Pancreas (tissue), 10 donors: ENCODE measurements at regions not wholly inside any gene's neighbourhood (a gene's known extent, or its start where the extent isn't known, plus 50 kb on each side); places are given as distances from the start of the nearest gene placed in this dataset.

Experiments used
- ATAC-seq, 4 donors: fragments of 200-7000 bp; cut with Tn5 transposase; one replicate each; pipeline versions ENCODE4 v1.8.0 to v1.9.1; 2020; ENCODE audit warnings: mild to moderate bottlenecking in 4 of 4, moderate library complexity in 4 of 4
- DNase-seq, 6 donors: peaks; one replicate each; pipeline ENCODE4 v3.0.0-alpha.2; 2020
- FAIRE-seq: peaks from 2 replicates; lab custom pipeline; 2012; peaks lifted over from hg19 to GRCh38; lab: Jason Lieb, UNC
- H3K27ac ChIP-seq, 4 donors: fragments of 200-600 bp; sonication (generic); 1 replicate in 3 of 4; 2 replicates in 1 of 4; pipeline versions ENCODE4 v1.5.0 to v1.8.0; 2020
- H3K27me3 ChIP-seq, 4 donors: fragments of 200-600 bp; one replicate each; pipeline ENCODE4 v1.8.0; 2021
- H3K36me3 ChIP-seq, 3 donors: fragments of 200-600 bp; sonication (generic) in 1 of 3; one replicate each; pipeline versions ENCODE4 v1.5.0 to v1.8.0; 2020 to 2021
- H3K4me1 ChIP-seq, 3 donors: fragments of 200-600 bp; one replicate each; pipeline ENCODE4 v1.8.0; 2021
- H3K4me3 ChIP-seq, 4 donors: fragments of 200-600 bp; sonication (generic) in 2 of 4; one replicate each; pipeline versions ENCODE4 v1.5.0 to v1.8.0; 2020 to 2021
- H3K9me3 ChIP-seq, 4 donors: fragments of 200-600 bp; one replicate each; pipeline ENCODE4 v1.8.0; 2021
- WGBS, 2 donors: extraction: QIAGEN DNeasy Blood & Tissue Kit; methylation state at CpG; one replicate each; pipeline ENCODE4 v1.1.7; 2013; 5-methylcytosine and 5-hydroxymethylcytosine counted together
- intact Hi-C, 3 donors: fragments of 100-400 bp; cut with DNase I; formaldehyde crosslinking; loops; one replicate each; pipeline versions ENCODE4 v1.11.1 to v1.14.2; 2022
- TF ChIP-seq, protein P1 (sequence below), 4 donors: fragments of 200-600 bp; sonication (generic) in 3 of 4; IDR thresholded peaks; one replicate each; pipeline versions ENCODE4 v1.5.0 to v1.8.0; 2021; ENCODE audit warnings: antibody characterized with exemption in 4 of 4
- donor health status: healthy with polysubstance abuse.
- donor health status: DM: no; HTN: no; CAD: no; lungs with moderate emphysema.
- donor health status: DM: no; HTN: no; CAD: no.
- donor health status: control.
- donor health status: control.
- donor health status: Bipolar disorder and iron deficiency.
- donor health status: DM: yes; HTN: yes; CAD: no.
- donor health status: DM: no; HTN: no; CAD: no.
- donor health status: DM: no; HTN: no; CAD: no.
- donor health status: DM: yes; HTN: yes; CAD: no.

DNA sequence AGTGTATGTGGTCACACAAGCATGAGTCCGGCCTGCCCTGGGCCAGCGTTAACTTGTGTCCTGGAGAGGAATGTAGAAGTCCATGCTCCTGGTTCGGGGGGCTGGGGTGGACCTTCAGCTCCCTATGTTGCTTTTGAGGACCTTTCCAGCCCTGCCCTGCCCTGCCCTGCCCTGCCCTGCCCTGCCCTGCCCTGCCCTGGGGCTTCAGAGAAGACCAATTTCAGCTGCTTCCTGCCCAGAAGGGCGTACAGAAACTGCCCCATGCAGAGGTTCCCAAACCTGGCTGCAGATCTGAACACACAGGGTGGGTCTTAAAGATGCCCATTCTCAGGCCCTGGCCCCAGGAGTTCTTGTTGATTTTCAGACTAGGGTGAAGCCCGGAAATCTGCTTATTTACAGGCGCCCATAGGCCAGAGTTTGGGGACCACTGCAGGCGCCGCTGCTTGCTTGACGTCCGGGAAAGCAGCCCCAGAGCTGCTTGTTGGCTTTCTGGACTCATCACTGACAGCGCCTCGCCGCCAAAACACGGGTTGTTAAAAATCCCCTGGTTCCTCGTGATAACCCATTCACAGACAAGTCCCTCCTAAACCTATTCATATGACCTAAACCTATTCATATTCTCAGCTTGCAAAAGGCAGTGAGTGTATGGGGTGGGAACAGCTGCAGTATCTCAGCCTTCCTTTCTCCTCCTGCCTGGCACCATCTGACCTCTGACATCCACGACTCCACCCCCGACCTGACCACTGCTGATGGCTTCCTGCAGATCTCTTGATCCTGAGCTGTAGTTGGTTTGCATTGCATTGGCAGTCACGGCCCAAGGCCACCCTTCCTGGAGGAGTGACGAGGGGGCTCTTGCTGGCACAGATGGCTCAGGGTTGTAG lies 198.3 kb downstream of the GLI2 start:
- FAIRE-seq (no peak), DNase-seq (no peak), ATAC-seq (no peak)
- Histone ChIP-seq H3K4me1 (peaks cover 0 to 6% (median 0%) of the 10 kb centered on the region in 3 donors), H3K27me3 (no peaks in the 10 kb centered on the region), H3K9me3 (no peaks in the 10 kb centered on the region), H3K36me3 (no peaks in the 10 kb centered on the region), H3K27ac (no peak overlapping the region), H3K4me3 (no peak overlapping the region)
- intact Hi-C loops: no loop called here
- WGBS, 2 donors: 89 to 91% methylated on average over 19 of the region's 19 CpGs
- TF ChIP-seq, protein P1, sequence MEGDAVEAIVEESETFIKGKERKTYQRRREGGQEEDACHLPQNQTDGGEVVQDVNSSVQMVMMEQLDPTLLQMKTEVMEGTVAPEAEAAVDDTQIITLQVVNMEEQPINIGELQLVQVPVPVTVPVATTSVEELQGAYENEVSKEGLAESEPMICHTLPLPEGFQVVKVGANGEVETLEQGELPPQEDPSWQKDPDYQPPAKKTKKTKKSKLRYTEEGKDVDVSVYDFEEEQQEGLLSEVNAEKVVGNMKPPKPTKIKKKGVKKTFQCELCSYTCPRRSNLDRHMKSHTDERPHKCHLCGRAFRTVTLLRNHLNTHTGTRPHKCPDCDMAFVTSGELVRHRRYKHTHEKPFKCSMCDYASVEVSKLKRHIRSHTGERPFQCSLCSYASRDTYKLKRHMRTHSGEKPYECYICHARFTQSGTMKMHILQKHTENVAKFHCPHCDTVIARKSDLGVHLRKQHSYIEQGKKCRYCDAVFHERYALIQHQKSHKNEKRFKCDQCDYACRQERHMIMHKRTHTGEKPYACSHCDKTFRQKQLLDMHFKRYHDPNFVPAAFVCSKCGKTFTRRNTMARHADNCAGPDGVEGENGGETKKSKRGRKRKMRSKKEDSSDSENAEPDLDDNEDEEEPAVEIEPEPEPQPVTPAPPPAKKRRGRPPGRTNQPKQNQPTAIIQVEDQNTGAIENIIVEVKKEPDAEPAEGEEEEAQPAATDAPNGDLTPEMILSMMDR (IDR thresholded peaks at IDR 0.05): no peak

DNA sequence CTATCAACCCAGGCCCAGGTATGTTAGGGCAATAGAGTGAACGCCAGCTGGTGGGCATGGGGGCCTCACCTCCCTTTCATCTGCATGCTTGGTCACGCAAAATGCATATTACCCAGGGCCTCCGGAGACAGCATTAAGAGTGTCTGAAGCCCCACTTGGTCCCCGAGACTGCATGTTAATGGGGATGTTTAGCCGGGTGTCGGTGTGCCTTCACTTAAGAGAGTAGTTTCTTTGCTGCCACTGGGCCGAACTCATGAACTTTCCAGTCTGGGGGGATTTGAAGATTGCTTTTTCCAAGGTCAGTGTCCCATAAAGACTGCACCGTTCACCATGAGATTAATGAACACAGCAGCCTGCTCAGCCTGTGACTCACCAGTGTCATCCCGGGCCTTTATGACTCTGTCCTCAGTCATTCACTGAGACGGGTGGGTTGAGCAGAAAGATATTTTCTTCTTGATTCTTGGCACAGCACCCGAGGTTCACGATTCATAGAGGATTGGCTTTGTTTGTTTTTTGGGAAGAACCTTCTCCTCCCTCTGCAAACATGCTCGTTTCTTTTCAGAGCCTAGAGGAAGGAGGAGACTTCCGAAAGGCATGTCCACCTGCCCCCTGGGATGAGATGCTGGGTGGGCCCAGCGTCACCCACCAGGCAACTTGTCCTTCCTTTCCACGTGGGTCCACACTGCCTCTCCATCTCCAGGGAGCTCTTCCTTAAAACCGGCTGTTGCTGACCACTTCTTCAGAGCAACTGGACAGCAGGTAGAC lies 199.1 kb downstream of the GLI2 start:
- FAIRE-seq (peak; percentile 5), ATAC-seq (peak in 3 of 4 donors; percentile 34 to 59 (median 57)), DNase-seq (peak in 1 of 6 donors; percentile 33)
- 61 to 63% methylated on average over 17 of the region's 17 CpGs for WGBS, 2 donors
- intact Hi-C loops: no loop called here
- Histone ChIP-seq H3K27ac (no peak overlapping the region), H3K4me1 (peaks cover 0 to 6% (median 0%) of the 10 kb centered on the region in 3 donors), H3K36me3 (no peaks in the 10 kb centered on the region), H3K27me3 (no peaks in the 10 kb centered on the region), H3K9me3 (no peaks in the 10 kb centered on the region), H3K4me3 (no peak overlapping the region)
- TF ChIP-seq, protein P1 (IDR thresholded peaks at IDR 0.05): no peak

DNA sequence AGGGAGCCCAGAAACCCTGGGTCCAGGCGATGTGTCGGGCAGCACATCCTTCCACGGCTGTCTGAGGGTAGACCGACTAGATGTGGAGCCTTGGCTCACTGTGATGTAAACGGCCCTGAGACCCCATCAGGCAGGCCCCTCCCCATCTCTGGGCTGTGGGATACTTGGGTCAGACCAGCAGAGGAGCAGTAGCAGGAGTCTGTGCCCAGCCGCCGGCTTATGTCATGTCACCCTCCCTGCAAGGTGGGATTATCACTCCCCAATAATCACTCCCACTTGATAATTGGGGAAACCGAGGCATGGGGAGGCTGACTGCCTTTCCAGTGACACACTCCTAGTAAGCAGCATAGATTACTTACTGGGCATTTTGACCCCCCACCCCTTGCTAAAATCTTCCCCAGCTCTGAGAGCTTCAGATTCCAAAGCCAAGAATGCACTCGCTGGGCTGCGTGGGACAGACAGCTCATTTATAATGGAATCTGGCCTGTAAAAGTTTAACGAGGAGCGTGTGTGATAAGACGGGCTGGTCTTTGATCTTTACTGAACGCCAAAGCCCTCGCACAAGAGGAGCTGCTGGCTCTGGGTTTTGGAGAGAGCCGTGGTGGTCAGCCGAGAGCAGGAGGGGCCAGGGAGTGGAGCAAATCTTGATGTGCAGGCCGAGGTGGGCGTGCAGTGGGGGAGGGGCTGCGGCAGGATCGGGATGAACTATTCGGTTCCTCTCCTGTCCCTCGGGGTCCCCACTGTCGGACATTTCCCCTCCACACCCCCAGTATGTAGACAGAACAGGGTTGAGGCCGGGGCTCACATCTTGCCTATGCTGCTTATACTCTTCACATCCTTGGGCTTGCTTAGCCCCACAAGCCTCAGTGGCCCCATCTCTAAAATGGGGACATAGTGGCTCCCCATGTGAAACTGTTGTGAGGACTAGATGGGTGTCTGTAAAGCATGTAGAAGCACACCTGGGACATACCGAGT lies 200.0 kb downstream of the GLI2 start:
- DNase-seq (peak in 2 of 6 donors; percentile 21 to 40), FAIRE-seq (no peak), ATAC-seq (peak in 3 of 4 donors; percentile 60 to 78 (median 78))
- WGBS, 2 donors: 24% methylated on average over 26 of the region's 26 CpGs
- H3K9me3 ChIP-seq: no peaks in the 10 kb centered on the region
- TF ChIP-seq, protein P1 (IDR thresholded peaks at IDR 0.05): no peak
- peaks cover 0 to 6% (median 0%) of the 10 kb centered on the region in 3 donors for H3K4me1 ChIP-seq
- no peak overlapping the region for H3K27ac ChIP-seq
- no peaks in the 10 kb centered on the region for H3K36me3 ChIP-seq
- intact Hi-C loops: no loop called here
- no peaks in the 10 kb centered on the region for H3K27me3 ChIP-seq
- H3K4me3 ChIP-seq: no peak overlapping the region

DNA sequence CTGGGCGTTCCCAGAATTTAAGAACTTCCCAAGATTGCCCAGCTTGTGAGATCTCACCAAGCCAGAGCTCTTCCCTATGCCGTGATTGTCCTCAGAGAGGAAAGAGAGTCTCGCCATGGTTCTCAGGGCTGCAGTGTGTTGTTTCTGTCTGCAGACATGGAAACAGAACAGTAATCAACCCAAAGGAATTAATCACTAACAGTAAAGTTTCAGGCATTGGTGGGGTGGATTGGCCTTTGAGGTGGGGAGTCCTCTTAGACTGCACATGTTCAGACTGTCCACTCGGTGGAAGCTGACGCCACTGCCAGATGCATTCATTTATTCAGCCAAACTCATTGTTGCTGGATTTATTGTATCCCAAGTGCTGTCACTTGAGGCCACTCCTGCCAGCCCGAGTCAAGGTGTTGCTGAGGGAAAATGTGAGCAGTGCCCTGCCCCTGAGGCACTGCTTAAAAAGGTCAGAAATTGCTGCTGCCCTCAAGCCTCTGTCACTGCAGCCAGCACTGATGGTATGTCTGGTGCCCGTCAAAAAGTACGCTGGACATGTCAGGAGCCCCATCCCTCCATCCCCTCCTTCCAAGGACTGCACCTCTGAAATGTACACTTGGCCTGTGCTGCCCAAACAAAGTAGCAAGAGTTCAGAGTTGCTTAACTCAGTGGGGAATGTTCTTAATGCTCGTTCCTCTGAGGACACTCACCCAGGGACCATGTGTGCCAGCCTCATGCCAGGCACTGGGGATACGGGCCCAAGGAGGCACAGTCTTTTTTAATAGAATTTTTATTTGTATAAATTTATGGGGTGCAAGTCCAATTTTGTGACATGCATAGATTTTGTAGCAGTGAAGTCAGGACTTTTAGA lies 201.0 kb downstream of the GLI2 start:
- H3K36me3 ChIP-seq: no peaks in the 10 kb centered on the region
- H3K27me3 ChIP-seq: no peaks in the 10 kb centered on the region
- intact Hi-C loops: no loop called here
- H3K4me1 ChIP-seq: peaks cover 0 to 6% (median 0%) of the 10 kb centered on the region in 3 donors
- H3K9me3 ChIP-seq: no peaks in the 10 kb centered on the region
- 83 to 88% methylated on average over 10 of the region's 10 CpGs for WGBS, 2 donors
- ATAC-seq (no peak), DNase-seq (no peak), FAIRE-seq (no peak)
- TF ChIP-seq, protein P1 (IDR thresholded peaks at IDR 0.05): no peak
- H3K4me3 ChIP-seq: no peak overlapping the region
- no peak overlapping the region for H3K27ac ChIP-seq
